ENCODE measurements at regions not wholly inside any gene's neighbourhood (a gene's known extent, or its start where the extent isn't known, plus 50 kb on each side); places are given as distances from the start of the nearest gene placed in this dataset.

DNA sequence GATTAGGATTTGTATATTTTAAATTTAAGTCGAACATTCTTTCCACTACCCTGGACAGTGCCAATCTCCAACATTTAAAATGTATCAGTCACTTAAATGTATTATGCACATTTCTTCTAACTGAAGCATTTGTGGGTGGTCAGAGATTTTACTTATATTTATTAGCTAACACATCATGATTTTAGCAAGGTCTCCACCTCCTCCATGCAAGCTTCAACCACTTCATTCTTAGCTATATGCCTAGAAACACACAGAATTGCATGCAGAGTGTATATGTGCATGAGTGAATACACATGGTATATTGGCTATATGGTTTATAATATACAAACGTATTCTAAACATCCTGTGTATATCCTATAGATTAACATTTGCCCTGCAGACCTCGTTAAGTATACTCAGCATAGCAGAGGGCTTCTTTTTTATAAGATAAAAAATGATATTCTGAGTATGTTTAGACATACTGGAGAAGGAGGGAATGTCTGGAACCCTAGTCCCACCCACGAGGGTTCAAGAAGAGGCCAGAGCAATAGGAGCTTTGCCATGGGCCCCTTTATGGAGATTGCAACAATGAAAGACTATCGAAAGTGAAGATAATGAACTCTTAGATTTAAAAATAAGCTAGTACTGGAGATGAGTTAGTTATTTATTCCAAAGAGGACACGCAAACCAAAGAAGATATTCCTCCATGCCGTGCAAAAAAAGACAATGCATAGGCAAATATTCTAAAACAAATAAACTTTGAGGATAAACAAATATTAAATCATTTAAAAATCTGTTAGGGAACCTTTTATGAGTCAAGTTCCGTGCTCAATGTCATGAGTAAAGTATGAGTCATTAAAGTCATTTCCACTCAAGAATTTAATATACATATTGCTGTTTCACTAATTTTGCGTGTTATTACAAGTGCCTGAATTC lies 480.4 kb downstream of the SIPA1L2 start:
- H3K9ac ChIP-seq (ENCODE audit: extremely low read depth, insufficient read length, low read length) = no peak overlapping the region
- TF ChIP-seq, protein P1, sequence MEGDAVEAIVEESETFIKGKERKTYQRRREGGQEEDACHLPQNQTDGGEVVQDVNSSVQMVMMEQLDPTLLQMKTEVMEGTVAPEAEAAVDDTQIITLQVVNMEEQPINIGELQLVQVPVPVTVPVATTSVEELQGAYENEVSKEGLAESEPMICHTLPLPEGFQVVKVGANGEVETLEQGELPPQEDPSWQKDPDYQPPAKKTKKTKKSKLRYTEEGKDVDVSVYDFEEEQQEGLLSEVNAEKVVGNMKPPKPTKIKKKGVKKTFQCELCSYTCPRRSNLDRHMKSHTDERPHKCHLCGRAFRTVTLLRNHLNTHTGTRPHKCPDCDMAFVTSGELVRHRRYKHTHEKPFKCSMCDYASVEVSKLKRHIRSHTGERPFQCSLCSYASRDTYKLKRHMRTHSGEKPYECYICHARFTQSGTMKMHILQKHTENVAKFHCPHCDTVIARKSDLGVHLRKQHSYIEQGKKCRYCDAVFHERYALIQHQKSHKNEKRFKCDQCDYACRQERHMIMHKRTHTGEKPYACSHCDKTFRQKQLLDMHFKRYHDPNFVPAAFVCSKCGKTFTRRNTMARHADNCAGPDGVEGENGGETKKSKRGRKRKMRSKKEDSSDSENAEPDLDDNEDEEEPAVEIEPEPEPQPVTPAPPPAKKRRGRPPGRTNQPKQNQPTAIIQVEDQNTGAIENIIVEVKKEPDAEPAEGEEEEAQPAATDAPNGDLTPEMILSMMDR (conservative IDR thresholded peaks at IDR 0.05) = no peak
- no peak overlapping the region for H3K27ac ChIP-seq (ENCODE audit: insufficient read length, low read depth, low read length)
- no peak overlapping the region for H2AFZ ChIP-seq (ENCODE audit: low read length)
- H2BK12ac ChIP-seq (ENCODE audit: insufficient read length, low read depth, low read length) = no peak overlapping the region
- no peak overlapping the region for H3K27ac Mint-ChIP-seq
- no peak overlapping the region for H3T11ph ChIP-seq (ENCODE audit: low read length)
- no peak overlapping the region for H4K5ac ChIP-seq (ENCODE audit: insufficient read length, low read depth, low read length)
- H3K27me3 ChIP-seq (ENCODE audit: insufficient read depth, low read length) = no peaks in the 10 kb centered on the region
- no peak overlapping the region for H2BK20ac ChIP-seq (ENCODE audit: low read depth, low read length, poor library complexity, severe bottlenecking)
- H3K4me1 ChIP-seq (ENCODE audit: insufficient read depth, low read length) = no peaks in the 10 kb centered on the region
- no peaks in the 10 kb centered on the region for H3K79me2 ChIP-seq (ENCODE audit: insufficient read depth, low read length)
- H3K79me1 ChIP-seq (ENCODE audit: insufficient read depth, low read depth, low read length, poor library complexity, severe bottlenecking) = no peaks in the 10 kb centered on the region
- H3K4me3 Mint-ChIP-seq = no peak overlapping the region
- no peaks in the 10 kb centered on the region for H3K23me2 ChIP-seq (ENCODE audit: insufficient read length, low read depth, low read length, poor library complexity, severe bottlenecking)
- no peaks in the 10 kb centered on the region for H3K9me3 Mint-ChIP-seq
- no peaks in the 10 kb centered on the region for H3K27me3 Mint-ChIP-seq (ENCODE audit: low read depth)
- no peak overlapping the region for H3K56ac ChIP-seq (ENCODE audit: insufficient read length, low read depth, low read length)
- no peak overlapping the region for H3K4me2 ChIP-seq (ENCODE audit: insufficient read depth, insufficient read length, low read length)
- H2BK15ac ChIP-seq (ENCODE audit: low read depth, low read length) = no peak overlapping the region
- no peak for DNase-seq
- H3K36me3 Mint-ChIP-seq (ENCODE audit: insufficient read depth in 1 of 3, low read depth in 3 of 3) = peaks cover 0 to 30% (median 27%) of the 10 kb centered on the region in 3 experiments; a peak in 4 of 7 replicates
- no peak overlapping the region for H3K4ac ChIP-seq (ENCODE audit: low read depth, low read length)
- H3K14ac ChIP-seq (ENCODE audit: insufficient read depth, low read length) = no peak overlapping the region
- H3K23ac ChIP-seq (ENCODE audit: insufficient read length, low read depth, low read length) = no peak overlapping the region
- no peak overlapping the region for H2AK5ac ChIP-seq (ENCODE audit: insufficient read length, low read length)
- H4K8ac ChIP-seq (replicated peaks; ENCODE audit: insufficient read length, low read depth, low read length) = no peak overlapping the region
- no peak overlapping the region for H2BK120ac ChIP-seq (ENCODE audit: low read depth, low read length, poor library complexity, severe bottlenecking)
- H3K9me3 ChIP-seq (ENCODE audit: control insufficient read depth, low read depth, low read length) = no peaks in the 10 kb centered on the region
- peaks cover 0 to 10% of the 10 kb centered on the region in 2 experiments; a peak in 1 of 4 replicates for H3K4me1 Mint-ChIP-seq
- no peak overlapping the region for H3K18ac ChIP-seq (ENCODE audit: insufficient read length, low read depth, low read length)
- no peak overlapping the region for H2BK5ac ChIP-seq (ENCODE audit: insufficient read length, low read length)
- WGBS (ENCODE audit: extremely low coverage, insufficient read length, low lambda C conversion rate) = no CpG with 5 or more reads among the region's 9 CpGs
- no peaks in the 10 kb centered on the region for H4K20me1 ChIP-seq (ENCODE audit: control insufficient read depth, insufficient read depth, insufficient read length)
- H4K91ac ChIP-seq (ENCODE audit: insufficient read length, low read depth, low read length) = no peak overlapping the region
